GM21526 (cell line): ENCODE measurements at regions not wholly inside any gene's neighbourhood (a gene's known extent, or its start where the extent isn't known, plus 50 kb on each side); places are given as distances from the start of the nearest gene placed in this dataset.

ENCODE experiments used
- ATAC-seq: cut with Tn5 transposase; IDR thresholded peaks from one replicate; pipeline ENCODE4 v1.9.1; 2021; ENCODE audit warnings: moderate library complexity; ENCODE audit not compliant: unreplicated experiment, low FRiP score

- ATAC-seq: no peak
These were observed 236.2 kb downstream of the TBX18 start for GRCh38 chr6:84528201-84528600.

- no peak for ATAC-seq
These were observed 237.8 kb downstream of the TBX18 start for GRCh38 chr6:84526631-84527030.

- ATAC-seq: no peak
These were observed 238.5 kb downstream of the TBX18 start for GRCh38 chr6:84525907-84526306.

GRCh38 chr6:84524636-84525035, 239.8 kb downstream of the TBX18 start:
- no peak for ATAC-seq

- no peak for ATAC-seq
These were observed 242.3 kb downstream of the TBX18 start for GRCh38 chr6:84522135-84522549.

GRCh38 chr6:84521511-84521910, 242.9 kb downstream of the TBX18 start:
- no peak for ATAC-seq

GRCh38 chr6:84517741-84518530, 246.5 kb downstream of the TBX18 start:
- ATAC-seq: no peak

- no peak for ATAC-seq
These were observed 248.2 kb downstream of the TBX18 start for GRCh38 chr6:84516154-84516553.

- ATAC-seq: no peak
These were observed 249.3 kb downstream of the TBX18 start for GRCh38 chr6:84515067-84515466.

GRCh38 chr6:84514089-84514971, 250.1 kb downstream of the TBX18 start:
- no peak for ATAC-seq

- ATAC-seq: no peak
These were observed 252.0 kb downstream of the TBX18 start for GRCh38 chr6:84512391-84512790.

GRCh38 chr6:84511929-84512328, 252.5 kb downstream of the TBX18 start:
- ATAC-seq: no peak

- ATAC-seq: no peak
These were observed 255.4 kb downstream of the TBX18 start for GRCh38 chr6:84508981-84509380.

GRCh38 chr6:84508334-84508733, 256.1 kb downstream of the TBX18 start:
- no peak for ATAC-seq

- no peak for ATAC-seq
These were observed 260.4 kb downstream of the TBX18 start for GRCh38 chr6:84504025-84504424.

GRCh38 chr6:84501315-84501714, 263.1 kb downstream of the TBX18 start:
- ATAC-seq: no peak

GRCh38 chr6:84500726-84501125, 263.7 kb downstream of the TBX18 start:
- ATAC-seq: no peak

GRCh38 chr6:84498905-84499304, 265.5 kb downstream of the TBX18 start:
- no peak for ATAC-seq

- no peak for ATAC-seq
These were observed 265.1 kb upstream of the CEP162 start for GRCh38 chr6:84492241-84493165.

- ATAC-seq: no peak
These were observed 262.2 kb upstream of the CEP162 start for GRCh38 chr6:84489598-84489997.

GRCh38 chr6:84486526-84486925, 259.1 kb upstream of the CEP162 start:
- ATAC-seq: no peak
